Endothelial cell of hepatic sinusoid (primary cell): ENCODE measurements at regions not wholly inside any gene's neighbourhood (a gene's known extent, or its start where the extent isn't known, plus 50 kb on each side); places are given as distances from the start of the nearest gene placed in this dataset.
"Not testable (repeated sequence)": the region's sequence is repeated elsewhere in the genome, so short reads cannot be mapped to it uniquely, and the experiment has no call there.

Source experiments
- in situ Hi-C: cut with HindIII; loops from 2 replicates; pipeline ENCODE4 v1.10.0; 2017; ENCODE audit warnings: low sequenced_read_pairs

GRCh38 chr6:84304881-84305280, 77.4 kb upstream of the CEP162 start:
- in situ Hi-C loops, result loop anchor here (5.0 kb wide), 1 partner anchor 33 kb away; no protein-coding TSS in a partner anchor

DNA sequence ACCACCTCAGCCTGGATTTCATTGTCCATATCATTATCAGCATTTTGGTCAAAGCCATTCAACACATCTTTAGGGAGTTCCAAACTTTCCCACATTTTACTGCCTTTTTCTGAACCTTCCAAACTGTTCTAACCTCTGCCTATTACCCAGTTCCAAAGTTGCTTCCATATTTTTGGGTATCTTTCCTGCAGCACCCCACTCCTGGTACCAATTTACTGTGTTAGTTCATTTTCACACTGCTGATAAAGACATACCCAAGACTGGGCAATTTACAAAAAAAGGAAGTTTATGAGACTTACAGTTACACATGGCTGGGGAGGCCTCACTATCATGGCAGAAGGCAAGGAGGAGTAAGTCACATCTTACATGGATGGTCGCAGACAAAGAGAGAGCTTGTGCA, 63.6 kb upstream of the CEP162 start:
- in situ Hi-C loops, result not testable (repeated sequence)

- in situ Hi-C loops, result no loop called here
These were observed 57.1 kb upstream of the CEP162 start for GRCh38 chr6:84284428-84285049.

- in situ Hi-C loops, result no loop called here
These were observed 55.1 kb upstream of the CEP162 start for GRCh38 chr6:84282550-84282949.

- in situ Hi-C loops, result no loop called here
These were observed 53.2 kb upstream of the CEP162 start for GRCh38 chr6:84280639-84281038.

- in situ Hi-C loops, result no loop called here
These were observed 52.6 kb upstream of the CEP162 start for GRCh38 chr6:84280030-84280429.

GRCh38 chr6:84278321-84278998, 51.0 kb upstream of the CEP162 start:
- in situ Hi-C loops, result loop anchor here (5.0 kb wide), 1 partner anchor 79 kb away; no protein-coding TSS in a partner anchor
